Stimulated activated naive CD8-positive, alpha-beta T cell treated with anti-CD3 and anti-CD28 coated beads, Interleukin-15, Interleukin-2, amounts not matched to agents 100 ng/mL and 50 ng/mL, for 24 hours (primary cell): ENCODE measurements at regions not wholly inside any gene's neighbourhood (a gene's known extent, or its start where the extent isn't known, plus 50 kb on each side); places are given as distances from the start of the nearest gene placed in this dataset.
"Not testable (repeated sequence)": the region's sequence is repeated elsewhere in the genome, so short reads cannot be mapped to it uniquely, and the experiment has no call there.

Experiments used
- H3K27ac Mint-ChIP-seq: one replicate; pipeline ENCODE4 v1.8.0; 2021; ENCODE audit warnings: mild to moderate bottlenecking, mixed read lengths
- H3K27me3 Mint-ChIP-seq: one replicate; pipeline ENCODE4 v1.8.0; 2021; ENCODE audit warnings: mixed read lengths
- H3K36me3 Mint-ChIP-seq: one replicate; pipeline ENCODE4 v1.8.0; 2021; ENCODE audit warnings: low read depth, mixed read lengths
- H3K4me1 Mint-ChIP-seq: one replicate; pipeline ENCODE4 v1.8.0; 2021; ENCODE audit warnings: low read depth, mixed read lengths
- H3K4me3 Mint-ChIP-seq: one replicate; pipeline ENCODE4 v1.8.0; 2021; ENCODE audit warnings: mild to moderate bottlenecking, mixed read lengths
- H3K9me3 Mint-ChIP-seq: one replicate; pipeline ENCODE4 v1.8.0; 2021; ENCODE audit warnings: mixed read lengths

- no peaks in the 10 kb centered on the region for H3K27me3 Mint-ChIP-seq
- no peaks in the 10 kb centered on the region for H3K4me1 Mint-ChIP-seq
- H3K36me3 Mint-ChIP-seq, result no peaks in the 10 kb centered on the region
- no peak overlapping the region for H3K4me3 Mint-ChIP-seq
- no peak overlapping the region for H3K27ac Mint-ChIP-seq
- peaks cover 4% of the 10 kb centered on the region for H3K9me3 Mint-ChIP-seq
Observed at GRCh38 chr2:2586068-2586776, 255.1 kb upstream of the MYT1L start.

GRCh38 chr2:2582998-2583545, 252.0 kb upstream of the MYT1L start:
- H3K36me3 Mint-ChIP-seq, result no peaks in the 10 kb centered on the region
- no peak overlapping the region for H3K27ac Mint-ChIP-seq
- no peaks in the 10 kb centered on the region for H3K27me3 Mint-ChIP-seq
- peaks cover 4% of the 10 kb centered on the region for H3K9me3 Mint-ChIP-seq
- H3K4me1 Mint-ChIP-seq, result no peaks in the 10 kb centered on the region
- no peak overlapping the region for H3K4me3 Mint-ChIP-seq

- peaks cover 4% of the 10 kb centered on the region for H3K9me3 Mint-ChIP-seq
- no peaks in the 10 kb centered on the region for H3K4me1 Mint-ChIP-seq
Observed at GRCh38 chr2:2581331-2582159, 250.5 kb upstream of the MYT1L start.

GRCh38 chr2:2580841-2581240, 249.8 kb upstream of the MYT1L start:
- not testable (repeated sequence) for H3K27me3 Mint-ChIP-seq, H3K9me3 Mint-ChIP-seq, H3K4me3 Mint-ChIP-seq, H3K4me1 Mint-ChIP-seq, H3K36me3 Mint-ChIP-seq, H3K27ac Mint-ChIP-seq

More at GRCh38 chr2:2581331-2582159, 250.5 kb upstream of the MYT1L start:
- H3K36me3 Mint-ChIP-seq, result no peaks in the 10 kb centered on the region
- H3K4me3 Mint-ChIP-seq, result no peak overlapping the region
- no peak overlapping the region for H3K27ac Mint-ChIP-seq
- no peaks in the 10 kb centered on the region for H3K27me3 Mint-ChIP-seq

- H3K27ac Mint-ChIP-seq, result no peak overlapping the region
- H3K4me3 Mint-ChIP-seq, result no peak overlapping the region
- H3K36me3 Mint-ChIP-seq, result no peaks in the 10 kb centered on the region
- H3K9me3 Mint-ChIP-seq, result peaks cover 4% of the 10 kb centered on the region
- no peaks in the 10 kb centered on the region for H3K27me3 Mint-ChIP-seq
- no peaks in the 10 kb centered on the region for H3K4me1 Mint-ChIP-seq
Observed at GRCh38 chr2:2580341-2580740, 249.3 kb upstream of the MYT1L start.

- H3K27ac Mint-ChIP-seq, result no peak overlapping the region
- peaks cover 4% of the 10 kb centered on the region for H3K9me3 Mint-ChIP-seq
- no peak overlapping the region for H3K4me3 Mint-ChIP-seq
- no peaks in the 10 kb centered on the region for H3K4me1 Mint-ChIP-seq
- no peaks in the 10 kb centered on the region for H3K36me3 Mint-ChIP-seq
- H3K27me3 Mint-ChIP-seq, result no peaks in the 10 kb centered on the region
Observed at GRCh38 chr2:2579814-2580213, 248.7 kb upstream of the MYT1L start.

GRCh38 chr2:2577407-2577831, 246.3 kb upstream of the MYT1L start:
- Mint-ChIP-seq H3K4me3 (no peak overlapping the region), H3K36me3 (no peaks in the 10 kb centered on the region), H3K9me3 (no peaks in the 10 kb centered on the region), H3K27me3 (no peaks in the 10 kb centered on the region), H3K4me1 (no peaks in the 10 kb centered on the region), H3K27ac (no peak overlapping the region)

- Mint-ChIP-seq H3K4me3 (no peak overlapping the region), H3K9me3 (no peaks in the 10 kb centered on the region), H3K27me3 (no peaks in the 10 kb centered on the region), H3K4me1 (no peaks in the 10 kb centered on the region), H3K27ac (no peak overlapping the region), H3K36me3 (no peaks in the 10 kb centered on the region)
Observed at GRCh38 chr2:2575870-2576386, 244.9 kb upstream of the MYT1L start.

GRCh38 chr2:2575181-2575577, 244.1 kb upstream of the MYT1L start:
- no peaks in the 10 kb centered on the region for H3K36me3 Mint-ChIP-seq
- H3K9me3 Mint-ChIP-seq, result no peaks in the 10 kb centered on the region
- no peaks in the 10 kb centered on the region for H3K27me3 Mint-ChIP-seq
- no peak overlapping the region for H3K4me3 Mint-ChIP-seq
- no peaks in the 10 kb centered on the region for H3K4me1 Mint-ChIP-seq
- no peak overlapping the region for H3K27ac Mint-ChIP-seq

- Mint-ChIP-seq H3K36me3 (no peaks in the 10 kb centered on the region), H3K27me3 (no peaks in the 10 kb centered on the region), H3K4me3 (no peak overlapping the region), H3K27ac (no peak overlapping the region), H3K9me3 (no peaks in the 10 kb centered on the region), H3K4me1 (no peaks in the 10 kb centered on the region)
Observed at GRCh38 chr2:2574401-2575180, 243.5 kb upstream of the MYT1L start.

- no peak overlapping the region for H3K4me3 Mint-ChIP-seq
- no peaks in the 10 kb centered on the region for H3K4me1 Mint-ChIP-seq
- no peaks in the 10 kb centered on the region for H3K36me3 Mint-ChIP-seq
Observed at GRCh38 chr2:2573658-2574293, 242.7 kb upstream of the MYT1L start.

GRCh38 chr2:2573205-2573604, 242.1 kb upstream of the MYT1L start:
- no peaks in the 10 kb centered on the region for H3K36me3 Mint-ChIP-seq
- no peak overlapping the region for H3K4me3 Mint-ChIP-seq
- no peak overlapping the region for H3K27ac Mint-ChIP-seq
- no peaks in the 10 kb centered on the region for H3K9me3 Mint-ChIP-seq
- no peaks in the 10 kb centered on the region for H3K27me3 Mint-ChIP-seq
- H3K4me1 Mint-ChIP-seq, result no peaks in the 10 kb centered on the region

More at GRCh38 chr2:2573658-2574293, 242.7 kb upstream of the MYT1L start:
- no peak overlapping the region for H3K27ac Mint-ChIP-seq
- no peaks in the 10 kb centered on the region for H3K27me3 Mint-ChIP-seq
- no peaks in the 10 kb centered on the region for H3K9me3 Mint-ChIP-seq

GRCh38 chr2:2572393-2573204, 241.5 kb upstream of the MYT1L start:
- H3K9me3 Mint-ChIP-seq, result no peaks in the 10 kb centered on the region
- H3K4me1 Mint-ChIP-seq, result no peaks in the 10 kb centered on the region
- no peaks in the 10 kb centered on the region for H3K36me3 Mint-ChIP-seq
- H3K27ac Mint-ChIP-seq, result no peak overlapping the region
- no peaks in the 10 kb centered on the region for H3K27me3 Mint-ChIP-seq
- no peak overlapping the region for H3K4me3 Mint-ChIP-seq
